ENCODE measurements at regions not wholly inside any gene's neighbourhood (a gene's known extent, or its start where the extent isn't known, plus 50 kb on each side); places are given as distances from the start of the nearest gene placed in this dataset.

GRCh38 chr15:46670258-46670657 is 1035.4 kb downstream of the SQOR start:
- Mint-ChIP-seq H3K4me1 (no peaks in the 10 kb centered on the region), H3K27ac (no peak overlapping the region), H3K4me3 (no peak overlapping the region), H3K27me3 (no peaks in the 10 kb centered on the region), H3K9me3 (ENCODE audit: insufficient read depth) (no peaks in the 10 kb centered on the region)
- Histone ChIP-seq H3K4me3 (ENCODE audit: control extremely low read depth in 1 of 5, extremely low read depth in 1 of 5, insufficient read depth in 1 of 5, low read depth in 2 of 5, low read length in 4 of 5) (no peak overlapping the region), H3K79me2 (ENCODE audit: control insufficient read depth, insufficient read depth, low read length) (no peaks in the 10 kb centered on the region), H2AFZ (ENCODE audit: insufficient read depth, low read depth, low read length, poor library complexity, severe bottlenecking) (no peak overlapping the region), H3K4me2 (replicated peaks; ENCODE audit: low read depth, low read length, poor library complexity, severe bottlenecking) (no peak overlapping the region), H3K27me3 (replicated peaks in 1 of 4; ENCODE audit: control extremely low read depth in 1 of 4, control insufficient read depth in 3 of 4, insufficient read depth in 4 of 4, low read length in 3 of 4) (no peaks in the 10 kb centered on the region), H3K36me3 (replicated peaks in 1 of 2; ENCODE audit: control extremely low read depth in 1 of 2, control insufficient read depth in 1 of 2, extremely low read depth in 1 of 2, insufficient read depth in 2 of 2, low read length in 1 of 2) (no peaks in the 10 kb centered on the region), H3K9me3 (ENCODE audit: control extremely low read depth in 1 of 3, control insufficient read depth in 2 of 3, insufficient read depth in 1 of 3, low read length in 2 of 3) (no peaks in the 10 kb centered on the region), H3K4me1 (ENCODE audit: control insufficient read depth in 2 of 2, insufficient read depth in 2 of 2, low read length in 2 of 2) (no peaks in the 10 kb centered on the region), H4K20me1 (ENCODE audit: control insufficient read depth, insufficient read depth, low read length, poor library complexity, severe bottlenecking) (no peaks in the 10 kb centered on the region), H3K9ac (ENCODE audit: low read length) (no peak overlapping the region), H3K27ac (ENCODE audit: low read length in 2 of 2) (no peak overlapping the region)
- no peak for ATAC-seq (ENCODE audit: low read depth)
- POLR2A ChIA-PET, result no interaction called here
- DNase-seq, result no peak
- CTCF ChIA-PET, result no interaction called here
- TF ChIP-seq EZH2 (IDR thresholded peaks at IDR 0.05; ENCODE audit: borderline replicate concordance, insufficient read depth, low read depth, low read length, poor library complexity, severe bottlenecking) (no peak), CTCF (IDR thresholded peaks at IDR 0.05) (no peak)
- no CpG with 5 or more reads among the region's 2 CpGs for WGBS (ENCODE audit: insufficient coverage)
- intact Hi-C loops (cut with micrococcal nuclease), result no loop called here

GRCh38 chr15:46671336-46671735 is 1036.5 kb downstream of the SQOR start:
- CTCF ChIA-PET, result no interaction called here
- H3K4me3 Mint-ChIP-seq, result no peak overlapping the region
- Histone ChIP-seq H3K27ac (ENCODE audit: low read length in 2 of 2) (no peak overlapping the region), H3K36me3 (replicated peaks in 1 of 2; ENCODE audit: control extremely low read depth in 1 of 2, control insufficient read depth in 1 of 2, extremely low read depth in 1 of 2, insufficient read depth in 2 of 2, low read length in 1 of 2) (no peaks in the 10 kb centered on the region), H3K9me3 (ENCODE audit: control extremely low read depth in 1 of 3, control insufficient read depth in 2 of 3, insufficient read depth in 1 of 3, low read length in 2 of 3) (no peaks in the 10 kb centered on the region), H3K79me2 (ENCODE audit: control insufficient read depth, insufficient read depth, low read length) (no peaks in the 10 kb centered on the region), H4K20me1 (ENCODE audit: control insufficient read depth, insufficient read depth, low read length, poor library complexity, severe bottlenecking) (no peaks in the 10 kb centered on the region), H3K4me3 (ENCODE audit: control extremely low read depth in 1 of 5, extremely low read depth in 1 of 5, insufficient read depth in 1 of 5, low read depth in 2 of 5, low read length in 4 of 5) (no peak overlapping the region), H3K27me3 (replicated peaks in 1 of 4; ENCODE audit: control extremely low read depth in 1 of 4, control insufficient read depth in 3 of 4, insufficient read depth in 4 of 4, low read length in 3 of 4) (no peaks in the 10 kb centered on the region), H3K4me1 (ENCODE audit: control insufficient read depth in 2 of 2, insufficient read depth in 2 of 2, low read length in 2 of 2) (no peaks in the 10 kb centered on the region), H3K9ac (ENCODE audit: low read length) (no peak overlapping the region), H2AFZ (ENCODE audit: insufficient read depth, low read depth, low read length, poor library complexity, severe bottlenecking) (no peak overlapping the region), H3K4me2 (replicated peaks; ENCODE audit: low read depth, low read length, poor library complexity, severe bottlenecking) (no peak overlapping the region)
- ATAC-seq (ENCODE audit: low read depth) (no peak), DNase-seq (no peak)
- no CpG with 5 or more reads among the region's 1 CpG for WGBS (ENCODE audit: insufficient coverage)
- H3K4me1 Mint-ChIP-seq, result no peaks in the 10 kb centered on the region
- TF ChIP-seq CTCF (IDR thresholded peaks at IDR 0.05), result no peak
- TF ChIP-seq EZH2 (IDR thresholded peaks at IDR 0.05; ENCODE audit: borderline replicate concordance, insufficient read depth, low read depth, low read length, poor library complexity, severe bottlenecking), result no peak
- intact Hi-C loops (cut with micrococcal nuclease), result no loop called here
- no peaks in the 10 kb centered on the region for H3K27me3 Mint-ChIP-seq
- POLR2A ChIA-PET, result no interaction called here
- no peaks in the 10 kb centered on the region for H3K9me3 Mint-ChIP-seq (ENCODE audit: insufficient read depth)
- no peak overlapping the region for H3K27ac Mint-ChIP-seq

Measured in B cell (primary cell).